Stomach (tissue), 8 donors: ENCODE measurements at regions not wholly inside any gene's neighbourhood (a gene's known extent, or its start where the extent isn't known, plus 50 kb on each side); places are given as distances from the start of the nearest gene placed in this dataset.
A peak's percentile ranks its signal among the peaks of the same experiment; 100 is the strongest.

Source experiments
- DNase-seq, 2 donors: peaks; one replicate each; pipeline versions ENCODE4 v3.0.0 to v3.0.0-alpha.2; 2013 to 2019
- H3K27ac ChIP-seq, 5 donors: fragments of 200-600 bp in 4 of 5; sonication (generic) in 4 of 5; one replicate each; pipeline ENCODE4 v1.5.1; 2013 to 2019; ENCODE audit warnings: mild to moderate bottlenecking in 1 of 5, moderate library complexity in 1 of 5
- H3K27me3 ChIP-seq, 3 donors: fragments of 200-600 bp; sonication (generic); one replicate each; pipeline ENCODE4 v1.5.1; 2017 to 2019; ENCODE audit warnings: mixed run types in 1 of 3
- H3K36me3 ChIP-seq, 4 donors: fragments of 200-600 bp; sonication (generic); 1 replicate in 3 of 4; 2 replicates in 1 of 4; pipeline ENCODE4 v1.5.1; 2016 to 2019
- H3K4me1 ChIP-seq, 4 donors: fragments of 200-600 bp; sonication (generic); one replicate each; pipeline ENCODE4 v1.5.1; 2016 to 2019
- H3K4me3 ChIP-seq, 4 donors: fragments of 200-600 bp; sonication (generic) in 3 of 4; one replicate each; pipeline ENCODE4 v1.5.1; 2016 to 2019; ENCODE audit warnings: mild to moderate bottlenecking in 1 of 4
- H3K9me3 ChIP-seq, 4 donors: fragments of 200-600 bp; sonication (generic); one replicate each; pipeline ENCODE4 v1.5.1; 2016 to 2019
- EP300 ChIP-seq: sonication (generic); formaldehyde crosslinking; IDR thresholded peaks from one replicate; pipeline ENCODE4 v1.6.1; 2017; ENCODE audit warnings: antibody characterized with exemption
- POLR2A ChIP-seq, 4 donors: fragments of 450-650 bp; IDR thresholded peaks; one replicate each; pipeline ENCODE4 v1.6.1; 2016; ENCODE audit warnings: antibody characterized with exemption in 4 of 4, control low read depth in 2 of 4, mild to moderate bottlenecking in 1 of 4, moderate library complexity in 1 of 4
- POLR2AphosphoS5 ChIP-seq, 3 donors: sonication (generic); formaldehyde crosslinking; IDR thresholded peaks; one replicate each; pipeline ENCODE4 v1.6.1; 2016; ENCODE audit warnings: antibody characterized with exemption in 3 of 3
- WGBS, 5 donors: extraction: QIAGEN DNeasy Blood & Tissue Kit in 3 of 5; methylation state at CpG; one replicate each; pipeline versions ENCODE4 v1.1.5 to v1.1.7; 2013 to 2018; 5-methylcytosine and 5-hydroxymethylcytosine counted together
- intact Hi-C: fragments of 100-400 bp; cut with DNase I; formaldehyde crosslinking; loops from one replicate; pipeline ENCODE4 v1.15.1; 2023; ENCODE audit warnings: low total_unique reads
- TF ChIP-seq, protein P1 (sequence below), 7 experiments: fragments of 450-650 bp in 4 of 7; fragments of 200-600 bp in 3 of 7; sonication (generic) in 3 of 7; IDR thresholded peaks; one replicate each; pipeline ENCODE4 v1.5.1; 2016 to 2019; ENCODE audit warnings: antibody characterized with exemption in 7 of 7, control low read depth in 2 of 7, mild to moderate bottlenecking in 1 of 7
- donor health status: healthy with polysubstance abuse.
- donor health status: Bipolar disorder and iron deficiency.
- donor health status: healthy.

DNA sequence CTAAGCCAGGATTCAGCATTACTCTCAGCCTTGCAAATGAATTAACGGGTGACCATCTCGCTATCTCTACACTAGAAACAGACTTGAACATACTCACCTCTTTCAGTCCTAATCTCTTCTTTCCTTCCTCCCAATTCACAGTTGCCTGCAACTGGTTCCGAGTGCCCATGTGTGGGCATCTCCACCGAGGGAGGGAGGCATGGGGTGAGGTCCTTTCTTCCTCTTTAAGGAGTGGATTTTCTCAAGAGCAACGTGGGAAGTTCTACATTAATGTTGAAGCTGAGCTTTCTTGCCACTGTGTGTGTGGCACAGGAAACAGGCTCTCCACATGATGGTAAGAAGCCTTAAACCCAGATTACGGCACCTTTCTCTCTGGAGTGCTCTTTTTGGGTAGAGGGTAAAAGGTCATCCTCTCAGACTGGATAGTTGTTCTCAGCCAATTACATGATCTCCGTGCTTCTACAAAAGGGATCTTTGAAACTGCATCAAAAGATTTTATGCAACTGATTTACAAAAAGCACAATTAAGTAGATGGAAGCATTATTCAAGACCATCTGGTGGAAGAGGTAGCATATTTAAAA, 286.8 kb upstream of the NR2F2 start:
- TF ChIP-seq POLR2A (IDR thresholded peaks at IDR 0.05) (no peak), EP300 (no peak), POLR2AphosphoS5 (IDR thresholded peaks at IDR 0.05) (no peak)
- TF ChIP-seq, protein P1, sequence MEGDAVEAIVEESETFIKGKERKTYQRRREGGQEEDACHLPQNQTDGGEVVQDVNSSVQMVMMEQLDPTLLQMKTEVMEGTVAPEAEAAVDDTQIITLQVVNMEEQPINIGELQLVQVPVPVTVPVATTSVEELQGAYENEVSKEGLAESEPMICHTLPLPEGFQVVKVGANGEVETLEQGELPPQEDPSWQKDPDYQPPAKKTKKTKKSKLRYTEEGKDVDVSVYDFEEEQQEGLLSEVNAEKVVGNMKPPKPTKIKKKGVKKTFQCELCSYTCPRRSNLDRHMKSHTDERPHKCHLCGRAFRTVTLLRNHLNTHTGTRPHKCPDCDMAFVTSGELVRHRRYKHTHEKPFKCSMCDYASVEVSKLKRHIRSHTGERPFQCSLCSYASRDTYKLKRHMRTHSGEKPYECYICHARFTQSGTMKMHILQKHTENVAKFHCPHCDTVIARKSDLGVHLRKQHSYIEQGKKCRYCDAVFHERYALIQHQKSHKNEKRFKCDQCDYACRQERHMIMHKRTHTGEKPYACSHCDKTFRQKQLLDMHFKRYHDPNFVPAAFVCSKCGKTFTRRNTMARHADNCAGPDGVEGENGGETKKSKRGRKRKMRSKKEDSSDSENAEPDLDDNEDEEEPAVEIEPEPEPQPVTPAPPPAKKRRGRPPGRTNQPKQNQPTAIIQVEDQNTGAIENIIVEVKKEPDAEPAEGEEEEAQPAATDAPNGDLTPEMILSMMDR (IDR thresholded peaks at IDR 0.05) = no peak
- no peaks in the 10 kb centered on the region for H3K36me3 ChIP-seq
- peaks cover 0 to 14% (median 10%) of the 10 kb centered on the region in 4 donors for H3K4me1 ChIP-seq
- 83 to 89% (median 84%) methylated on average over 7 of the region's 7 CpGs for WGBS, 5 donors
- H3K4me3 ChIP-seq = no peak overlapping the region
- no peak overlapping the region for H3K27ac ChIP-seq
- no peaks in the 10 kb centered on the region for H3K9me3 ChIP-seq
- no peaks in the 10 kb centered on the region for H3K27me3 ChIP-seq
- intact Hi-C loops = no loop called here
- DNase-seq = no peak

DNA sequence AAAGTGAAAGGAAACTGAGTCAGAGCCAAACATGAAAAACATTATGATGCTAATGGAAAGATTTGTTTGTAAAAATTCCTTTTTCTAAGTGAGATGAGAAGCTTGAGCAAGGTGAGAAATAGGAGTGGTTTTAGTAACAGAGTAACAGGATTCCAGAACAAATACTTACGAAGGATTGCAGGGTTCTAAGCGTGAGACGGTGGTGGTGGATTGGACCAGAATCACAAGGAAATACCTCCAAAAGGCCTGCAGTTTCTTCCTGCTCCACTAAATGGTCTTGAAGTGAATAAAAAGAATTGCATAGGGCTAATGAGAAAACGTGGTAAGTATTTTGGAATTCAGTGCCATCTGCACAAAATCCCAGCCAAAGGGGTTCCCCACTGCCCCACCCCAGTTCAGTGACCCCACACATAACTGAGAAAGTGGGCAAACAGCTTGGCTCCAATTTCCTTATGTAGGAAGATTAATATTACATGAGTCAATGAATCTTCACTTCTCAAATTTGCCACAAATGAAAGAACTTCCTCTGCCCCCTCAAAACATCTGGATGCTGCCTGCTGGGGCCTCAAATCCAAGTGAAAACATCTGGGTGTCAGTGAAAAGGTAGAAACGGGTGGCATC, 283.8 kb upstream of the NR2F2 start:
- 80 to 90% (median 82%) methylated on average over 5 of the region's 5 CpGs for WGBS, 5 donors
- no peaks in the 10 kb centered on the region for H3K27me3 ChIP-seq
- H3K27ac ChIP-seq = no peak overlapping the region
- no peaks in the 10 kb centered on the region for H3K36me3 ChIP-seq
- TF ChIP-seq EP300 (no peak), POLR2AphosphoS5 (IDR thresholded peaks at IDR 0.05) (no peak), POLR2A (IDR thresholded peaks at IDR 0.05) (no peak)
- TF ChIP-seq, protein P1 (IDR thresholded peaks at IDR 0.05) = no peak
- no peak overlapping the region for H3K4me3 ChIP-seq
- H3K4me1 ChIP-seq = peaks cover 0 to 34% (median 21%) of the 10 kb centered on the region in 4 donors
- no peak for DNase-seq
- H3K9me3 ChIP-seq = no peaks in the 10 kb centered on the region
- intact Hi-C loops = no loop called here

DNA sequence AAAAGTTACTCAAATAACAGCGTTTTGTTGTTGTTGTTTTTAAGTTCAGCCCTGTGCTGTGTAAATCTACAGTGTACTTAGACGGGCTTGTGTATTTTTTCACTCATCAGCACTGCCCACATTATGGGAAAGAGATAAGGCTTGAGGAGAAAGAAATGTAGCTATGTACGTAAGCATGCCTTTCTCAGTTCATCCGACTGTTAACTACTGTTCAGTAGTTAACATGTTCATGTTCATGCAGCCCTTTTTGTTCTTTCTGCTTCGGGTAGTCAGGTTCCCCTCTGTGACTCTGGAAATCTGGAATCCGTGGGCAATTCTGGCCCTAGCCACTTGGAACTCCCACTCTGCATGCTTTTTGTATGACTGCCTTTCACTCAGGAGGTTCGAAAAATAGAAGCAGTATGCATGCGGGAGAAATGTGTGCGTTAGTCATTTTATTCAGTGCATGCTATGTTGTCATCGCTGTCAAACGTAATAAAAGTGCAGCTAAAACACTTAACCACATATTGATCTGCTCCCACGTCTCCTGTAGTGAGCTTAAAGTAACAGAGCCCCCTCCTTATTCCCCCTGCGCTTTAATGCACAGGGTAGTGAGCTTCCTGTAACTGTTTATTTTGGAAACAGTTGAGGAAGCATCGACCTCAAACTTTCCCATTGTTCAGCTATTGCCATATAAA, 283.1 kb upstream of the NR2F2 start:
- Histone ChIP-seq H3K4me3 (no peak overlapping the region), H3K27me3 (peaks cover 0 to 5% (median 0%) of the 10 kb centered on the region in 3 donors), H3K36me3 (no peaks in the 10 kb centered on the region), H3K9me3 (no peaks in the 10 kb centered on the region), H3K27ac (no peak overlapping the region), H3K4me1 (peaks cover 0 to 40% (median 28%) of the 10 kb centered on the region in 4 donors)
- intact Hi-C loops = no loop called here
- 39 to 50% (median 48%) methylated on average over 14 of the region's 14 CpGs for WGBS, 5 donors
- TF ChIP-seq POLR2AphosphoS5 (IDR thresholded peaks at IDR 0.05) = no peak
- no peak for TF ChIP-seq EP300
- TF ChIP-seq, protein P1 (IDR thresholded peaks at IDR 0.05) = no peak
- TF ChIP-seq POLR2A (IDR thresholded peaks at IDR 0.05) = no peak
- peak in 1 of 2 donors; percentile 34 for DNase-seq

DNA sequence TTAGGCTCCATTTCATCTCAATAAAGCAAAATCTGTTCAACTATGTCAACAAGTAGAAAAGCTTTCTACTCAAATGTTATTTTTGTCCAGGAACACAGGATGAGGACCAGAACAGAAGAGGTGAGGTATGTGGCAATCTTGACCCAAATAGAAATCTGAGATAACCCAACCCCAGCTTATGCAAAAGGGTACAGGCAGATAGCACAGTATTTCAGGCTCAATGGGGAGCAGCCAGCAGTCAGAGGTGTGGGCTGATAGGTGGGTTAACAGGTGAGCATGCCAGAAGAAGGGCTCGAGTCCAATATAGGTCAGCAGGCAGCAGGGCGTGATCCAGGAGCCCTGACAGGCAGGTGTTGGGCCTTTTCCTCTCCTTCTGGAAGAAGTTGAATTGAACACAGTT, 281.2 kb upstream of the NR2F2 start:
- no peaks in the 10 kb centered on the region for H3K36me3 ChIP-seq
- intact Hi-C loops = no loop called here
- WGBS, 5 donors = 14 to 65% (median 46%) methylated on average over 2 of the region's 2 CpGs

More for the DNA sequence above, 281.2 kb upstream of the NR2F2 start:
- H3K27ac ChIP-seq = peak overlapping the region in 2 of 5 donors; percentile 35 to 68
- DNase-seq = peak in 1 of 2 donors; percentile 67
- peaks cover 15 to 59% (median 44%) of the 10 kb centered on the region in 4 donors for H3K4me1 ChIP-seq
- no peaks in the 10 kb centered on the region for H3K9me3 ChIP-seq
- peaks cover 0 to 11% (median 0%) of the 10 kb centered on the region in 3 donors for H3K27me3 ChIP-seq
- no peak for TF ChIP-seq POLR2AphosphoS5 (IDR thresholded peaks at IDR 0.05)
- no peak for TF ChIP-seq EP300
- TF ChIP-seq POLR2A (IDR thresholded peaks at IDR 0.05) = no peak
- TF ChIP-seq, protein P1 (IDR thresholded peaks at IDR 0.05) = no peak
- H3K4me3 ChIP-seq = no peak overlapping the region
